Hematopoietic multipotent progenitor cell treated with erythropoietin and hydrocortisone succinate and interleukin-3 and kit ligand, for 15 days (in vitro differentiated cells): ENCODE measurements at regions not wholly inside any gene's neighbourhood (a gene's known extent, or its start where the extent isn't known, plus 50 kb on each side); places are given as distances from the start of the nearest gene placed in this dataset.

Experiments used
- DNase-seq: peaks from one replicate; pipeline ENCODE4 v3.0.0-alpha.2; 2015; ENCODE audit warnings: low spot score

GRCh38 chr2:209368914-209369313, 54.9 kb upstream of the MAP2 start:
- no peak for DNase-seq

- DNase-seq: no peak
Observed at GRCh38 chr2:209369656-209370055, 54.2 kb upstream of the MAP2 start.

DNA sequence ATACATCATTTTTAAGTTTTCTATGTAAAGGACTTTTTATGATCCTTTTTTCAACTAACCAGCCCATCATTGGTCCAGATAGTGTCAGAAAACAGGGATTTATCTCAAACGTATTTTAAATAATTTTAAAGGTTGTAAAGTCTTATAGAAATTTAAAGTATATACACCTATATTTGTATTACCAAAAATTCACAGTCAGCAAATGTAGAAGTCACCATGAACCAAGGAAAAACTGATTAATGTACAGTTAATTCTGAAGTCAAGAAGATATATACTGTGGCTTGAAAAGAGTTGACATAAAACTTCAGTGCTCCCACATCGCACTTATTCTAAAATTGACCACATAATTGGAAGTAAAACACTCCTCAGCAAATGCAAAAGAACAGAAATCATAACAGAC, 52.4 kb upstream of the MAP2 start:
- no peak for DNase-seq
